HFFc6 (cell line): ENCODE measurements at regions not wholly inside any gene's neighbourhood (a gene's known extent, or its start where the extent isn't known, plus 50 kb on each side); places are given as distances from the start of the nearest gene placed in this dataset.

ENCODE experiments used
- DNase-seq: peaks from one replicate; pipeline ENCODE4 v3.0.0-alpha.2; 2018
- H3K27ac Mint-ChIP-seq: 2 replicates; pipeline ENCODE4 v1.8.0; 2020; ENCODE audit warnings: mild to moderate bottlenecking, mixed read lengths
- H3K27me3 Mint-ChIP-seq: 2 replicates; pipeline ENCODE4 v1.8.0; 2021; ENCODE audit warnings: mild to moderate bottlenecking, moderate library complexity, mixed read lengths; ENCODE audit not compliant: insufficient read depth
- H3K36me3 Mint-ChIP-seq: 2 replicates; pipeline ENCODE4 v1.8.0; 2021; ENCODE audit warnings: low read depth, mixed read lengths
- H3K4me1 Mint-ChIP-seq: 2 replicates; pipeline ENCODE4 v1.8.0; 2020; ENCODE audit warnings: low read depth, mixed read lengths
- H3K4me3 Mint-ChIP-seq: 2 replicates; pipeline ENCODE4 v1.8.0; 2020; ENCODE audit warnings: mild to moderate bottlenecking, moderate library complexity, mixed read lengths
- H3K9me3 Mint-ChIP-seq: 2 replicates; pipeline ENCODE4 v1.8.0; 2020; ENCODE audit warnings: mild to moderate bottlenecking, mixed read lengths
- TF ChIP-seq, protein P1 (sequence below): fragments of 200-600 bp; sonication (generic); IDR thresholded peaks from 2 replicates; pipeline ENCODE4 v1.5.0; 2021; ENCODE audit warnings: antibody characterized with exemption, mild to moderate bottlenecking

- Mint-ChIP-seq H3K9me3 (peaks cover 9% of the 10 kb centered on the region; the same call in 1 of the 2 replicates), H3K4me3 (no peak overlapping the region), H3K27me3 (peaks cover 6% of the 10 kb centered on the region; the same call in 1 of the 2 replicates), H3K36me3 (no peaks in the 10 kb centered on the region), H3K27ac (no peak overlapping the region), H3K4me1 (no peaks in the 10 kb centered on the region)
- no peak for DNase-seq
- TF ChIP-seq, protein P1, sequence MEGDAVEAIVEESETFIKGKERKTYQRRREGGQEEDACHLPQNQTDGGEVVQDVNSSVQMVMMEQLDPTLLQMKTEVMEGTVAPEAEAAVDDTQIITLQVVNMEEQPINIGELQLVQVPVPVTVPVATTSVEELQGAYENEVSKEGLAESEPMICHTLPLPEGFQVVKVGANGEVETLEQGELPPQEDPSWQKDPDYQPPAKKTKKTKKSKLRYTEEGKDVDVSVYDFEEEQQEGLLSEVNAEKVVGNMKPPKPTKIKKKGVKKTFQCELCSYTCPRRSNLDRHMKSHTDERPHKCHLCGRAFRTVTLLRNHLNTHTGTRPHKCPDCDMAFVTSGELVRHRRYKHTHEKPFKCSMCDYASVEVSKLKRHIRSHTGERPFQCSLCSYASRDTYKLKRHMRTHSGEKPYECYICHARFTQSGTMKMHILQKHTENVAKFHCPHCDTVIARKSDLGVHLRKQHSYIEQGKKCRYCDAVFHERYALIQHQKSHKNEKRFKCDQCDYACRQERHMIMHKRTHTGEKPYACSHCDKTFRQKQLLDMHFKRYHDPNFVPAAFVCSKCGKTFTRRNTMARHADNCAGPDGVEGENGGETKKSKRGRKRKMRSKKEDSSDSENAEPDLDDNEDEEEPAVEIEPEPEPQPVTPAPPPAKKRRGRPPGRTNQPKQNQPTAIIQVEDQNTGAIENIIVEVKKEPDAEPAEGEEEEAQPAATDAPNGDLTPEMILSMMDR: no peak
Measured at GRCh38 chr20:11249683-11250082, 575.9 kb upstream of the JAG1 start.

GRCh38 chr20:11252447-11252846, 578.6 kb upstream of the JAG1 start:
- TF ChIP-seq, protein P1: no peak
- H3K27me3 Mint-ChIP-seq: peaks cover 4% of the 10 kb centered on the region; the same call in 1 of the 2 replicates
- no peak overlapping the region for H3K4me3 Mint-ChIP-seq
- no peak for DNase-seq
- peaks cover 13% of the 10 kb centered on the region; the same call in 1 of the 2 replicates for H3K9me3 Mint-ChIP-seq
- no peaks in the 10 kb centered on the region; the same call in 1 of the 2 replicates for H3K36me3 Mint-ChIP-seq
- H3K4me1 Mint-ChIP-seq: no peaks in the 10 kb centered on the region
- no peak overlapping the region for H3K27ac Mint-ChIP-seq

GRCh38 chr20:11255455-11255854, 581.7 kb upstream of the JAG1 start:
- peaks cover 1% of the 10 kb centered on the region; the same call in 1 of the 2 replicates for H3K4me1 Mint-ChIP-seq
- DNase-seq: no peak
- TF ChIP-seq, protein P1: no peak
- H3K4me3 Mint-ChIP-seq: no peak overlapping the region
- no peaks in the 10 kb centered on the region; the same call in 1 of the 2 replicates for H3K36me3 Mint-ChIP-seq
- H3K27ac Mint-ChIP-seq: no peak overlapping the region
- peaks cover 13% of the 10 kb centered on the region; the same call in 1 of the 2 replicates for H3K9me3 Mint-ChIP-seq
- H3K27me3 Mint-ChIP-seq: peaks cover 2% of the 10 kb centered on the region; the same call in 1 of the 2 replicates

GRCh38 chr20:11255860-11256259, 582.1 kb upstream of the JAG1 start:
- no peak overlapping the region for H3K27ac Mint-ChIP-seq
- no peak for DNase-seq
- H3K36me3 Mint-ChIP-seq: no peaks in the 10 kb centered on the region; the same call in 1 of the 2 replicates
- peaks cover 2% of the 10 kb centered on the region; the same call in 1 of the 2 replicates for H3K27me3 Mint-ChIP-seq
- H3K4me1 Mint-ChIP-seq: peaks cover 5% of the 10 kb centered on the region; the same call in 1 of the 2 replicates
- TF ChIP-seq, protein P1: no peak
- H3K4me3 Mint-ChIP-seq: no peak overlapping the region
- peaks cover 13% of the 10 kb centered on the region; the same call in 1 of the 2 replicates for H3K9me3 Mint-ChIP-seq

DNA sequence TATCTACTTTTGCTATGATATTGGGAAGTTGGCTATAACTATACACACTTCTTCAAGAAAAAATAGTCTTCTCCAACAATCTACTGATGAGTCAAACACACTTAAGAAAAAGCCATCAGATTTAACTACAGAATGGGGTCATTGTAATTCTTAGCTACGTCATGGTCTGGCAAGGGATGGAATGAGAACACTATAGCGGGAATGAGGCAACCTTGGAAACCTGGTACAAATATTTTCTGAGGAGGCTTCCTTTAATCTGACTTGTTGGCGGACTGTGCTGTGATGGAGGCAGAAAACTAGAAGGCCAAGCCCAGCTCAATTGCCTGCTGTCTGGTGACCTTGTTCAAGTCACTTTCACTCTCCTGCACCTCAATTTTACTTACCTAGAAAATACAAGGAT, 586.8 kb upstream of the JAG1 start:
- H3K4me3 Mint-ChIP-seq: no peak overlapping the region
- H3K27ac Mint-ChIP-seq: no peak overlapping the region
- no peaks in the 10 kb centered on the region for H3K9me3 Mint-ChIP-seq
- H3K4me1 Mint-ChIP-seq: peaks cover 20% of the 10 kb centered on the region
- TF ChIP-seq, protein P1: no peak
- H3K27me3 Mint-ChIP-seq: peaks cover 4% of the 10 kb centered on the region
- H3K36me3 Mint-ChIP-seq: no peaks in the 10 kb centered on the region; the same call in 1 of the 2 replicates
- DNase-seq: no peak
